ENCODE measurements at regions not wholly inside any gene's neighbourhood (a gene's known extent, or its start where the extent isn't known, plus 50 kb on each side); places are given as distances from the start of the nearest gene placed in this dataset.

DNA sequence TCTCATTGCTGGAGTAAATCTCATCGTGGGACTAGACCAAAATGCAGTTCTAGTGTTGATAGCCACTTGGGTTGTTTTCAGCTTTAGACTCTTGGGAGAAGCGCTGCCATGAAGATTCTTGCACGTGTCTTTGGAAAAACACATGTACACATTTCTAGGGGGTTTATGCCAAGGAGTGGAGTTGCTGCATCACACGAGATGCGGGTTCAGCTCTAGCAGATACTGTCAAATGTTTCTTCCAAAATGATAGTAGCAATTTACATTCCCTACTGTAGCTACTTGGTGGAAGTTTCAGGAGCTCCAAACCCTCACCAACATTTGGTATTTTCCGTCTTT, 52.3 kb upstream of the CPLX2 start:
- TF ChIP-seq, protein P1, sequence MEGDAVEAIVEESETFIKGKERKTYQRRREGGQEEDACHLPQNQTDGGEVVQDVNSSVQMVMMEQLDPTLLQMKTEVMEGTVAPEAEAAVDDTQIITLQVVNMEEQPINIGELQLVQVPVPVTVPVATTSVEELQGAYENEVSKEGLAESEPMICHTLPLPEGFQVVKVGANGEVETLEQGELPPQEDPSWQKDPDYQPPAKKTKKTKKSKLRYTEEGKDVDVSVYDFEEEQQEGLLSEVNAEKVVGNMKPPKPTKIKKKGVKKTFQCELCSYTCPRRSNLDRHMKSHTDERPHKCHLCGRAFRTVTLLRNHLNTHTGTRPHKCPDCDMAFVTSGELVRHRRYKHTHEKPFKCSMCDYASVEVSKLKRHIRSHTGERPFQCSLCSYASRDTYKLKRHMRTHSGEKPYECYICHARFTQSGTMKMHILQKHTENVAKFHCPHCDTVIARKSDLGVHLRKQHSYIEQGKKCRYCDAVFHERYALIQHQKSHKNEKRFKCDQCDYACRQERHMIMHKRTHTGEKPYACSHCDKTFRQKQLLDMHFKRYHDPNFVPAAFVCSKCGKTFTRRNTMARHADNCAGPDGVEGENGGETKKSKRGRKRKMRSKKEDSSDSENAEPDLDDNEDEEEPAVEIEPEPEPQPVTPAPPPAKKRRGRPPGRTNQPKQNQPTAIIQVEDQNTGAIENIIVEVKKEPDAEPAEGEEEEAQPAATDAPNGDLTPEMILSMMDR (IDR thresholded peaks at IDR 0.05), result no peak
- H3K36me3 Mint-ChIP-seq (ENCODE audit: unreplicated experiment), result no peaks in the 10 kb centered on the region
- no peaks in the 10 kb centered on the region for H3K4me1 Mint-ChIP-seq (ENCODE audit: unreplicated experiment)
- H3K4me3 Mint-ChIP-seq (ENCODE audit: unreplicated experiment), result no peak overlapping the region
- peaks cover 4% of the 10 kb centered on the region for H3K9me3 Mint-ChIP-seq (ENCODE audit: unreplicated experiment)
- H3K27me3 Mint-ChIP-seq (ENCODE audit: unreplicated experiment), result no peaks in the 10 kb centered on the region
- H3K27ac Mint-ChIP-seq (ENCODE audit: unreplicated experiment), result no peak overlapping the region
- no peak for DNase-seq (ENCODE audit: extremely low spot score, unreplicated experiment)

DNA sequence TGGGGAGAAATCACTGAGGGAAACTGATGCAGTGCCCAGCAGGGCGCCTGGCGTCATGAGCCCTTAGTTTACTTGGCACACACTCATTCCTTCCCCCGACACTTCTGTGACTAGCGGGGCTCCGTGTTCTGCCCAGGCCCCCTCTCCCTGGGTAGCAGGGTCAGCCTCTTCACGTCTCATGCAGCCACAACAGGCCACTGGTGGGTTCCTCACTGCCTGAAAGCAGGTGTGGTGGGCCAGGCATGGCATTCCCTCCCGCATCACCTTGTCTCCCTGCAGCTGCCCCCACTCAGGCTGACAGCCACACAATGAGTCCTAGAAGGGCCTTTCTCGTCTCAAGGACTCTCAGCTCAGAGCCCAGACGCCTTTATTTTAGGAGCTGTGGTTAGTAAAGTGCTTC, 51.1 kb upstream of the CPLX2 start:
- TF ChIP-seq, protein P1 (IDR thresholded peaks at IDR 0.05), result no peak
- Mint-ChIP-seq H3K4me1 (ENCODE audit: unreplicated experiment) (no peaks in the 10 kb centered on the region), H3K27me3 (ENCODE audit: unreplicated experiment) (no peaks in the 10 kb centered on the region), H3K4me3 (ENCODE audit: unreplicated experiment) (no peak overlapping the region), H3K36me3 (ENCODE audit: unreplicated experiment) (no peaks in the 10 kb centered on the region), H3K9me3 (ENCODE audit: unreplicated experiment) (peaks cover 4% of the 10 kb centered on the region), H3K27ac (ENCODE audit: unreplicated experiment) (no peak overlapping the region)
- no peak for DNase-seq (ENCODE audit: extremely low spot score, unreplicated experiment)
